ENCODE measurements at regions not wholly inside any gene's neighbourhood (a gene's known extent, or its start where the extent isn't known, plus 50 kb on each side); places are given as distances from the start of the nearest gene placed in this dataset.

DNA sequence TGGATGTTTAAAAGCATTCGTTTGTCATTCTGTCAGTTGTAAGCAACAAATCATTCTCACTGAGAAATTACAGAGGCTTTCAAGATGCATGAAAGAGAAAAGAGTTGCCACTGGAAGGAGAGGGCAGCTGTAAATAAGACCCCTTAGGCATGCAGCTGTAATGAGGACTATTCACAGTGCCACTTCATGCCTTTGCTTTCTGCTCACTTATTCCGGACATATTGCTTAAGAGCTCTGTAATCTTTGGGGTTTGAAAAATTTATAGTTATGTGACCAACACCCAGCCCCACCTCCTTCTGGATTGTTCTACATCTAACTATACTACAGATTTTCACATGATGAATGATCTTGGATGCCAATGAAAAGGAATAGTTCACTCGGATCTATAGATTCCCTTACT lies 194.8 kb upstream of the DCN start:
- no peak for DNase-seq

DNA sequence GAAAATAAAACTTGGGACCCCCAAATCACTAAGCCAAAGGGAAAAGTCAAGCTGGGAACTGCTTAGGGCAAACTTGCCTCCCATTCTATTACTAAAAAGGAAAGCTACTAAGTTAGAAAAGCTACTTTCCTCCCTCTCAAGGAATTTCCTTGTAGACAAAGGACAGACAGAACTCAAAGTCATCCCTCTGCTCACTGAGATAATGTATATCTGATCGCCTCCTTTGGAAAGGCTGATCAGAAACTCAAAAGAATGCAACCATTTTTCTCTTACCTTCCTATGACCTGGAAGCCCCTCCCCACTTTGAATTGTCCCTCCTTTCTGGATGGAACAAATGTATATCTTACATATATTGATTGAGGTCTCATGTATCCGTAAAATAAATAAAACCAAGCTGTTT lies 190.5 kb upstream of the DCN start:
- DNase-seq, result no peak

DNA sequence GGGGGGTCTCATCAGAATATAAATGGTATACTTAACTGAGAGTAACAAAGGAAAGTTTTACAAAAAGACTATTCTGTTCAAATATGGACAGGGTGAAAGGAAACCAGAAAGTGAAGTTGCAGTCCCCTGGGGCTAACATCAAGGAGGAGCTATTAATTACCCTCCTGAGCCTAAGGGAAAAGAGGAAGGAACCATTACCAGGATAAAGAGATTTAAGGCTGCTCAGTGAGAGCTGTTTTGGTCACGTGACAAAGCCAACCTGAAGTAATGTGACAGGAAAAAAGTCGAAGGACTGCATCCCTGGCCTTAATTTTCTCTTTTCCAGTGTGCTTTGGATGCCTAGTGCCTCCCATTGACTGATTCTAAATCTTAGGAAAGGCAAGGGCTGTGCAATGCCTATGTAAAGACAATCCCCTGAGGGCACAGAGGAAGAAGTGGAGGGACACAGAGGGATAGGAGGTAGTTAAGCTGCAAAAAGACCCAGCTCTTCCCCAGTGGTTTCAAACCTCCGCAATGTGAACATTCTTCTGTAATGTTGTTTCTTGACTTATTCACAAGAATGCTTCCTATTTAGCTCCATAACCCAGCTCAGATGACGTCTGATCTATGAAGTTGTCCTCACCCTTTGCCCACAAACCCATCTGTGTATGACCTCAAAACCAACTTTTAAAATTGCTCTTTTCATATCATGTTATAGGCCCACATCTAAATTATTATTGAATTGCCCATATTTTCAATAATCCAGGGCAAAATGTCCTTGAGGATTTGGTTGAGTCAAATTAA lies 187.7 kb upstream of the DCN start:
- no peak for DNase-seq

DNA sequence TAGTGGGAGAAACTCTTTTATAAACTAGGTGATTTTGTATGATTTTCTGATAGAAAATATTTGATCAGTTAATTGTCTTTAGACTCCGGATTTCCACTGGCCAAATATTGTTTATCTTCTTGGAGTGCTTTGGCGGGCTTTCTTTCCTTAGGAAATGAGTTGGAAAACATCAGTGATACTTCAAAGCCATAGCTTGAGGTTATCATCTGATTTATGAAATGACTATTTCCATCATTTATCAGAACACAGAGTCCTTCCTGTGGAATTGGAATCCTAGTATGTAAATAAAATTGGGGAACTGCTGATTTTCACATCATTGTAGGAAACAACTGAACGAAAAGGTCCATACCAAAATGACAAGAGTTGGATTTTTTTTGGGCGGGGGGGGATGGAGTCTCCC lies 186.0 kb upstream of the DCN start:
- no peak for DNase-seq

DNA sequence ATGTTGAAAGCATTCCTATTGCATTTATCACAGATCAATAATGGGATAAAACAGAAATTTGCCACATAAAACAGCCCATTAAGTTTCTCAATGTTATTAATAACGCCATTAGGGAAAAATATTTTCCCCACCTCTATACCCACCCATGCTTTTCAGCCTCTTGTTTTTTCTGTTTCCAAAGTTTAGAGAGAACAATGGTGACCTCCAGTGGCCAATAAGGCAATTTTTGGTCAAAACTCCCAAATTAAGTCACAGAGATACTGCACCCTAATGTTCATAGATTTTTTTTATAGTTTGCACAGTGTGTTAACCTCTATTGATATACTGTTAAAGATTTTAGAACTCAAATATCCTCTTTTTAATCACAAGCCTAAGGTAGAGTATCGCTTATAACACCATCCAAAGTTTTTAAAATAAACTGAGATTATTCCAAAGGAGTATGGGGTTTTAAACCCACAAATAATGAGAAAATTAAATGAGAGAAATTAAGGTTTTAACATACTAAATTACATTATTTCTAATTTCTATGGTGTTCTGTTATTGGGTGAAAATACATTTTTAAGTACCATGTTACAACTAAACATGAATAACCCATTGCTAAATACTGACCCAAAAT lies 184.7 kb upstream of the DCN start:
- DNase-seq, result no peak

GRCh38 chr12:91364471-91365184 lies 182.0 kb upstream of the DCN start:
- DNase-seq, result no peak

DNA sequence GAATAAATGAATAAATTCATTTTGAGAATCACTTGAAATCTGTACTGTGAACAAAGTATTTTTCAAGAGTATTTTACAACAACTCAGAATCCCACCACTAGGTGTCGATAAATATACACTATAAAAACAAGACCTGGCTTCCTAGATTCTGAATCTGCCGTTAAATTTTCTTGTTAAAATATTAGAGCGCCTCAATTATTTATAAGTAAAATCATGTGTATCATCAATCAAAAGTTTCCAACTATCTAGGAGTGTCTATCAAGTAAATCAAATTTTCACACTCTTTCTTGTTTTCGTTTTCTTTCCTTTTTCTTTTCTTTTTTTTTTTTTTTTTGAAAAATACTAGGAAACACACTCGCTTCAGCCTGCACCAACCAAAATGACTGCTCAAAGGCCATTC lies 179.2 kb upstream of the DCN start:
- peak; percentile 52 for DNase-seq

GRCh38 chr12:91357381-91357780 lies 174.8 kb upstream of the DCN start:
- DNase-seq, result no peak

DNA sequence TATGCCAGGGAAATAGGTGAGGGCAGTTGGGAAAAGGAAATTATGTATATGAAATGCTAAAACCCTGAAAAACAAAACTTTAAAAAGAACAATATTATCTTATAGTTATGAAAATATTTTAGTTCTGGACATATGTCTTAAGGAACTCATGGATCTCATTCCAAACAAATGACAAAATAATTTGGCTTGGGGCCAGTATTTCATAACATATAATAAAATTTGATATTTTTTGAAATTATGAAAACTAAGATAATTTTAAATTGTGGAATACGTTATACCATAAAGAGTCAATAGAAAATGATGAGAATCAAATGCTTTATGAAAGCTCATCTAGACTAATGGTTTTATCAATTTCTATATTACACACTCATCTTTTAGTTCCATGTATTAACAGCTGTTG lies 173.8 kb upstream of the DCN start:
- DNase-seq, result no peak

DNA sequence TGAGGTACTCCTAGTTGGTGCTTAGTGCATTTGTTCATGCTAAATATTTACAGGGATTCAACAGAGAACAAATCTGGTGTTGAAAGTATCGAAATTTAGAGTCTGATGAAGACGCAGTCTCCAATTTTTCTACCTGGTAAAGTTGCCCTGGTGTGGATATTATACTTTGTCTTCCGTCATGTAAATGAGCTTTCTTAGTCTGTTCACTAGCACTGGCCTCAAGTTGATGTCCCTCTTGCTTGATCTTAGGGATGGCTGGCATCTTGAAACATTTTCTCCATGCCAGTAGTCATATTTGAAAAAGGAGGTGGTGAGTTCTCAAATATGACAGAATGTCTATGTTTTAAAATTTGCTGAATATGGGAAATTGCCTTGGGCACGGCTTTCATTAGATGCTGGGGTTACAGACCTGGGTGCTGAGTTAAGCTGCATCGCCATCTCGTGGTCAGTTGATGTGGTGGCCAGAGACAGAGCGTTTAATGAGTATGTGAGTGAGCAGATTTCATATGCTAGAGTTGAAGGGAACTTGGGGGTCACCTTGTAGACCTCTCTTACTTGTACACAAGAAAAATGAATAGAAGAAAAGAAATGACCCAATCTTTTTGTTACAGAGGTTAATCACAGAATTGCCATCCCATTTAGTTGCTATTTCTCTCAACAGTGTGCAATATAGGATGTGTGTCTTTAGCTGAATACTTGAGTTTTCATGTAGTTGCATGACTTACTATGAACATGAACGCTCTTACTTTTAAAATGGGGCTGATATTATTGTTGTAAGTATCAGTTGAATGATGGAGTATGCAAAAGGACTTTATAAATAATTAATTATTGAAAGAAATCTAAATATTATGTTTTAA lies 172.8 kb upstream of the DCN start:
- peak; percentile 43 for DNase-seq

GRCh38 chr12:91353266-91353665 lies 170.6 kb upstream of the DCN start:
- no peak for DNase-seq

- no peak for DNase-seq
Measured at GRCh38 chr12:91349476-91349875, 166.9 kb upstream of the DCN start.

- DNase-seq, result no peak
Measured at GRCh38 chr12:91347481-91348214, 165.0 kb upstream of the DCN start.

DNA sequence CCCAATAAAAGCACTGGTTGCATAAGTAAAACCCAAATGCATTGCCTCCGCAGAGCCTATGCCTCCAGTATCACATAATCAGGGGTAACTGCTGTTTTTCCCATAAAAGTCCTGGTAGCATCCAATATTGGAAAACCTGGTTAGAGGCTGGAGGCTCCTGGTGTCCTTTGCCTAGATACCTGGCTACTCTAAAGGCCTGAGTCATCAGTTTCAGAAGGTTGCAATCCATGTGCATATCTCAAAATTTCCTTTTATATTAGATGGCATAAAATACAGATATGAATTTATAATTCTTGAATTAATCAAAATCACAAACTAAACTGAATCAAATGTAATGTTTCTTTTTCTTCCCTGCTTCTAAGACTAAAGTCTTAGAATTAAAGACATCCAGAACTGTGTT lies 164.2 kb upstream of the DCN start:
- DNase-seq, result no peak

DNA sequence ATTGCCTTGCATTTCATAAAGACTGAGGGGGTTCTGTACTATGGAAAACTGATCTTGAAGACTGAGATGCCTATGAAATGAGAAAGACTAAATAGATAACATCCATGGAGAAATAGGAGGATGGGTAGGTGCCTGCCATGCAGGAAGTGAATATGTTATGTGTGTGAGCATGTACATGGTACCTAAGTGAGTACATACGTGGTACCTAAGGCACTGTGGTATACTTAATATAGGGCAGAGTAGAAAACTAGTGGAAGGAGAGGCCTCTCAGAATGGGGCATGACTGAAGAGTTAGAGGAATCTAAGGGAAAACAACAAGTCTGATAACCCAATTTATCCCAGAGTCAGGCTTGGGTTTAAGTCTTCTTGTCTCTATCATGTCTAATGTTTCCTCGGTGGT lies 161.8 kb upstream of the DCN start:
- no peak for DNase-seq

- DNase-seq, result no peak
Measured at GRCh38 chr12:91343010-91343409, 160.4 kb upstream of the DCN start.

DNA sequence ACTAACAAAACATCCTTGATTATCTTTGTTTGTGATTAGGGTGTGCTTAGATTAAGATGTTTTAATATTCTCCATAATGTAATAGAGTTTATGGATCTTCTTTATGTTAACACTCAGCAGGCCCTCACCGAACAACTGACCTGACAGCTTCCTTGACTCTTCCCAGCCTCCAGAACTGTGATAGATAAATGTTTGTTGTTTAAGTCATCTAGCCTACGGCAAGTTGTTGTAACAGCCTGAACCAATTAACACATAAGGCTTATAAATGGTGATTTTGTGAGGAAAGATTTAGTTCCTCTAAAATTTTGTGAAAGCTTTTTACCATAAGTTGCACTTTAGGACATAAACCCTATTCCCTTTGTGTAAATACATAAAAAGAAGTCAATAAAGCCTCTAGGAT lies 156.5 kb upstream of the DCN start:
- no peak for DNase-seq

DNA sequence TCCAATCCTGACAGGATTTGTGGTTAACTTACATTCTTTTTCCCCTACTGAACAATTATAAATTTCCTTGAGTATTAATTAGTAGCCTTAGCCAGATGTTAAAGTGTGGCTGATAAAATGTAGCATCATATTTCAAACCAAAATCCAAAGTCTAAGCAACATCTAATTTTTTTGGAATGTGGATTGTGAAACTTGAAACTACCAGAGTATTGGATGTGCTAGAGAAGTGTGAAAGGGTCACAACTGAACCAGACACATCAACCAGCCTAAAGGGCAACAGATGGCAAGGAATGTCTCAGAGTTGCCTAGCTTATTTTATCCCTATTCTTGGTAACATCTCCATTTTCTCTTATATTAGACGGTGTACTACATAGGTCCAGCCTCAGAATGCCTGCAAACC lies 153.1 kb upstream of the DCN start:
- DNase-seq, result no peak

GRCh38 chr12:91333966-91334365 lies 151.3 kb upstream of the DCN start:
- no peak for DNase-seq

GRCh38 chr12:91332302-91332701 lies 149.7 kb upstream of the DCN start:
- DNase-seq, result no peak

GRCh38 chr12:91331371-91331770 lies 148.8 kb upstream of the DCN start:
- DNase-seq, result no peak

- DNase-seq, result no peak
Measured at GRCh38 chr12:91328451-91328850, 145.8 kb upstream of the DCN start.

DNA sequence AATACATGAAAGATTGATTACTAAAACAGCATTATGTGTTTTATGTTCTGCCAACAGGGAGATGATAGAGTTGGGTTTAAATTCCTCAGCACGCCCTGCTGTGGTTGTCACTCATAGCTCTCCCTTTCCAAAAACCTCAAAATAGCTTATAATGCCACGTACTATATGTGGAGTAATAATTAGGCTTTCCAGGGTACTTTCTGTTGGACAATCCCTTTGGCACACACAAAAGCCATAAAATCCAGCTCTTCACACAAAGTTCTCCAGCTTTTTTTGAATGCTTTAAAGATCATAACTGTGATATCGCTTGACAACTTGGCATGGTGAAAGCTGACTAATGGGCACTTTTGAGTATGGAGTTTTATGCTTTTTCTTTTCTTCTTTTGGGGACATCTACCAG lies 145.3 kb upstream of the DCN start:
- DNase-seq, result no peak
